HUDEP-2 (cell line): ENCODE measurements at regions not wholly inside any gene's neighbourhood (a gene's known extent, or its start where the extent isn't known, plus 50 kb on each side); places are given as distances from the start of the nearest gene placed in this dataset.
"Not testable (repeated sequence)": the region's sequence is repeated elsewhere in the genome, so short reads cannot be mapped to it uniquely, and the experiment has no call there.

Source experiments
- DNase-seq, 76 experiments: peaks; one replicate each; lab custom pipeline; 2025; ENCODE audit not compliant: unreplicated experiment in 76 of 76; lab: John Stamatoyannopoulos, UW

DNA sequence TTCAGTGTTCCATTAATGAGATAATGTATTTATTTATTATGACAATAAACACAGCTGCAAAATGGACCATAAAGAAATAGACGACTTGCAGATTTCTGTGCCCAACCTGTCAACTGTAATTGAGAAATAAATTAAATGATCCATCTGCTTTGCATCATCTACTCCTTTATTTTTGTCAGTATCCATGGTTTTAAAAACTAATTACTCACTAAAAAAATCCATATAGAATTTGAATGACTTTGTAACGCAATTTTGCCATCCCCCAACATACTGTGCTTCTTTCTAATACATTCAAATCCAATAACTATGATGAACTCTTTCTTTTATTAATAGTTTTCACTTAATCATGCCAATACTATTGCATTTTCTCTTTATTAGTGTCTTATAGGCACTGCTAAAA, 388.5 kb upstream of the SORCS1 start:
- DNase-seq, result no peak

GRCh38 chr10:107548301-107548700, 383.8 kb upstream of the SORCS1 start:
- DNase-seq, result no peak

- no peak for DNase-seq
Measured at GRCh38 chr10:107546986-107547385, 382.5 kb upstream of the SORCS1 start.

GRCh38 chr10:107546284-107546683, 381.8 kb upstream of the SORCS1 start:
- peak in 1 of 76 experiments; percentile 9 for DNase-seq

GRCh38 chr10:107545717-107546116, 381.2 kb upstream of the SORCS1 start:
- no peak for DNase-seq

DNA sequence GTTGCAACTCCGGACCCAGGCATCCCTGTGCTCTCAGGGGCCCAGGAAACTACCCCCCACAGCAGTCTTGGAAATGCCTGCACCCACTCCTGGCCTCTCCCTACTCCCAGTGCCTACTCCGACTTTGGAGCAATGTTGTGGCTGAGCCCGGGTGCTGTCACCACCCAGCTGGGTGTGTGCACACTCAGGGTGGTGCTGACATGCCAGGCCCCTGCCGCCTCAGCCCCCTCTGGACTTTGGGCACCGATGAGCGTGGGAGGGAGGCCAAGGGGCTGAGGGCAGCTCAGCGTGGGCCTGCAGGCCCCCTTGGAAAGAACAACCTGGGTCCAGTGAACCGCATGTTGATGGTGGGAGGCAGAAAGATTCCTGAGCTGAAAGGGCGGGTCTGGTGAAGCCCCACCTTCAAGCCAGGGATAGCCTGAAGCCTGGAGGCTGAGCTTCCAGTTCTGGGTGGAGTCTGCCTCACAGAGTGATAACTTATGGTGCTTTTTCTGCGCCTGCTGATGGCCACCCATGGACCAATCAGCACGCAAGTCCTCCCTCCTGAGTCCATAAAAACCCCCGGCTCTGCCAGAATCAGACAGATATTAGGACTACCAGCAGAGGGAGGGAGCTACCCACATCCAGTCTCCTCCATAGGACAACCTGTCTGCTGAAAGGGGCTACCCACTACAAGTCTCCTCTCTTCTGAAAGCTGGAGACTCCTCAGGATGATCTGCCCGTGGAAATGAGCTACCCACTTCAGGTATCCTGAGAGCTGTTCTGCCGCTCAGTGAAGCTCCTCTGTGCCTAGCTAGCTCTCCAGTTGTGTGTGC, 380.4 kb upstream of the SORCS1 start:
- no peak for DNase-seq

DNA sequence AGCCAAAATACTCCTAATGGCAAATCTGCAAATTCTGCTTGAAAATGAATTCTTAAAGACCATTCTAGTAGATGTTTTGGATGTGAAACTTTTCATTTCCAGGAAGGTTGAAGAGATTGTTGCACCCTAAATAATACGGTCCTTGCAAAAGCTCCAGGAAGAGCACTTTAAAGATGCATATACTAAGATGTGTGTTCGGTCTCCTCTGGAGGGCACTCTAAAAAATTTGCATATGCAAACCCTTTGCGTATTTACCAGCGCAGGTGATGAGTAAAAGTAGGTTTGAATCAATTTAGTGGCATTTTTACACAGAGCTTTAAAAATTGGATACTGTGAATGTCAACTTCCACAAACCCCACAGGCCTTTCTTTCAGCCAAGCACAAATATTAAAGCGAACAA, 378.1 kb upstream of the SORCS1 start:
- no peak for DNase-seq

- no peak for DNase-seq
Measured at GRCh38 chr10:107542016-107542415, 377.5 kb upstream of the SORCS1 start.

- DNase-seq, result no peak
Measured at GRCh38 chr10:107540981-107541380, 376.5 kb upstream of the SORCS1 start.

GRCh38 chr10:107529350-107529749, 364.8 kb upstream of the SORCS1 start:
- no peak for DNase-seq

DNA sequence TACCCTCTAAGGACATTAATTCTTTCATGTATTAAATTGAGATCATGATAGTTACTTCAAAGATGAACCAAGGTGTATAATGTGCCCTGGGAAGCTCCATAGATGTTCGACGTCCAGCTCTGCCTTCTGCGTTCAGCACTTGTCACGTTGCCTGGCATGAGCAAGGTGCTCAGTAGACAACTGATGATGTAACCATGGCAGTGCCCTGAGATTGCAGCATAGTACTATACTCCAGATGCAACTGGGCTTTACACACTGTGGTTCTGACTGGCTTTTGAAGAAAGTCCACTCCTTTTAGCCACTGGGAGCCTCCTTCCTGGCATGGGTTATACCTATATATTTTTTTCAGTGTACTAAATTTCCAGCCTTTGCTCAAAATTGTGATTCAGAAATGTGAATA, 355.8 kb upstream of the SORCS1 start:
- no peak for DNase-seq

- DNase-seq, result no peak
Measured at GRCh38 chr10:107517811-107518210, 353.3 kb upstream of the SORCS1 start.

DNA sequence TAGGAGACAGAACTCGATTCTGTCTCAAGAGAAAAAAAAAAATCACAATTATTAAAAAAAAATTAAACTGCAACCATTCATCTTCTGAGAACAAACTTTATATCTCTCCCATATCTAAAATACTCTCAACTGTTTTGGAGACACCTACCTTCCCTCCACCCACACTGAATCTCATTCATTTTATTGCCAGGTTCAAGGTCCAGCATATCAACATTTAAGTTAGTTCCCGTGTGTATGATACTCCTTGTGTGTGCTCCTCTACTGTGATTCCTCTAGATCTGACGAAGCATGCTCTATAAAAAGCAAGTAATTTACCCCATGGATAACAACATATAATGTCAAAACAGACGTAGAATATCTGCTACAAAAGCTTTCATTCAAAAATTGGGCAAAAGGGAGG, 351.8 kb upstream of the SORCS1 start:
- DNase-seq, result no peak

GRCh38 chr10:107504011-107504410, 339.5 kb upstream of the SORCS1 start:
- DNase-seq, result not testable (repeated sequence)

DNA sequence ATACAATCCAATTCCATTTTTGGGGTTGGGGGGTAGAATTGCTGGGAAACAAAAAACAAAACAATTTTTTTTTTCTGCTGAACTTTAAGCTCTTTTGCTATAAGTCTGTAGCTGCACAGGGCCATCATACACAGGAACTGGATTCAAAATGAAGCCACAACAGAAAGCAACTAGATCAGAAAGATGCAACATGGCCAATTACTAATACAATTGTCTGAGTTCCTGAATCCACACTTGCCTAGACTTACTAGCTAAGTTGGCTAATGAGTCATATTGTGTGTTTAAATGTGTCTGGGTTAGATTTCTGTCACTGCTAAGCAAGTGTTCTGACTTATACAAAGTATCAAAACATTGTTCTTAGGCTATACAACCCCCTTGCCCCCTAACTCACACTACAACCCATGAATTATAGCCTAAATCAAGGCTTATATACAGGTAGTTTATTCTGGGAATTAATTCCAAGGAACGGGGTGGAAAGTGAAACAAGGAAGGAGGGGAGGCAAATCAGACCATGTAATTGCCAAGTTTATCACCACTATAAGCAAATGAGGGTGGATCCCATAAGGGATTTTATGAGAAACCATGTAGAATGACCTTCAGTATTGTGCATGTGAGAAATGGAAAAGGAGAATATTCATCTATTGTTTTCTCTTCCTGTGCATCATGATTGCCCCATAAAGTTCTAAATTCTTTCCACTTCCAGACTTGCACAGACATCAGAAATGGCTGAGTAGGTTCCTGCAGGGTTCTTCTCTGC, 337.9 kb upstream of the SORCS1 start:
- DNase-seq, result no peak

GRCh38 chr10:107498983-107499382, 334.5 kb upstream of the SORCS1 start:
- DNase-seq, result no peak

GRCh38 chr10:107497024-107497423, 332.5 kb upstream of the SORCS1 start:
- DNase-seq, result no peak

DNA sequence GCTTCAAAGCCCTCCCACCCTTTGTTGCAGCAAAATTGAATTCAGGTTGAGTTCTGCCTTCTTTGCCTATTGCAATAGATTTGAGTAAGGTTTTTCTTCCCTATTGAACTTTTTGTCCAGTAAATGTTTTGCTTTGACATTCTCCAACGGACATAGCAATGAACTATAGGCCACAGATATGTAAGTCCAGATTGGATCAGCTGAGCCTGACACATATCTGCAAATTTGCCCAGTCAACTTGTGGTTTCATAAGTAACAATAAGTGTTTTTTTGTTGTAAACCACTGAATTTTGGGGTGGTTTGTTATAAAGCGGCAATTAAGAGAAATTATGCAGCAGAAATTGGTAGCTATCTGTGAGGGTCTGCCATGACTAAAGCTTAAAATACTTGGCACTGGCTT, 332.1 kb upstream of the SORCS1 start:
- no peak for DNase-seq

GRCh38 chr10:107492389-107492788, 327.9 kb upstream of the SORCS1 start:
- DNase-seq, result no peak

GRCh38 chr10:107490389-107490788, 325.9 kb upstream of the SORCS1 start:
- no peak for DNase-seq

DNA sequence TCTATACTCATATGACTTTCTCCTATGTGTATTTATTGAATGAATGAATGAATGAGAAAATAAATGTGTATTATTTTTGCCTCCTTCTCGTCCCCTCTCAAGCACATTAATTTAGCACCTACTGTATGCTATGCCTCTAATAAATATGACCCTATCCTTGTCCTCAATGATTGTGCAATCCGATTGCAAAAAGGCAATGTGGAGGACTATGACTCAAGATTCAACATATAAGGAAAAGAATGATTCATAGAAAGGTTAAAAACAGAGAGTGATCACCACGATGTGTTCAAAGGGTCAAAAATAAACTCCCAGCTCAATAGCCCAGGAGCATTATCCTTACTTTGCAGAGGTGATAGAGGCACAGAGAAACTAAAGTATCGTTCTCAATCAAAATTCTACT, 322.8 kb upstream of the SORCS1 start:
- DNase-seq, result no peak

- DNase-seq, result no peak
Measured at GRCh38 chr10:107485019-107485418, 320.5 kb upstream of the SORCS1 start.
